ENCODE measurements at regions not wholly inside any gene's neighbourhood (a gene's known extent, or its start where the extent isn't known, plus 50 kb on each side); places are given as distances from the start of the nearest gene placed in this dataset.
"Not testable (repeated sequence)": the region's sequence is repeated elsewhere in the genome, so short reads cannot be mapped to it uniquely, and the experiment has no call there.

- TF ChIP-seq POLR2A (IDR thresholded peaks at IDR 0.05; ENCODE audit: low read depth, low read length); POLR2AphosphoS5 (IDR thresholded peaks at IDR 0.05; ENCODE audit: low read depth, low read length); TAF1 (IDR thresholded peaks at IDR 0.05; ENCODE audit: low read depth, low read length); SPI1 (IDR thresholded peaks at IDR 0.05; ENCODE audit: low read depth, low read length); PAX5 (IDR thresholded peaks at IDR 0.05; ENCODE audit: insufficient read depth, low read length, severe bottlenecking): not testable (repeated sequence)
These were observed 338.1 kb upstream of the GALNTL6 start for GRCh38 chr4:171475111-171475510.

All from GM12891 (cell line).